HT-29 (cell line): ENCODE measurements at regions not wholly inside any gene's neighbourhood (a gene's known extent, or its start where the extent isn't known, plus 50 kb on each side); places are given as distances from the start of the nearest gene placed in this dataset.

Experiments
- DNase-seq: peaks from one replicate; pipeline ENCODE4 v3.0.0-alpha.2; 2015; ENCODE audit warnings: low spot score

DNA sequence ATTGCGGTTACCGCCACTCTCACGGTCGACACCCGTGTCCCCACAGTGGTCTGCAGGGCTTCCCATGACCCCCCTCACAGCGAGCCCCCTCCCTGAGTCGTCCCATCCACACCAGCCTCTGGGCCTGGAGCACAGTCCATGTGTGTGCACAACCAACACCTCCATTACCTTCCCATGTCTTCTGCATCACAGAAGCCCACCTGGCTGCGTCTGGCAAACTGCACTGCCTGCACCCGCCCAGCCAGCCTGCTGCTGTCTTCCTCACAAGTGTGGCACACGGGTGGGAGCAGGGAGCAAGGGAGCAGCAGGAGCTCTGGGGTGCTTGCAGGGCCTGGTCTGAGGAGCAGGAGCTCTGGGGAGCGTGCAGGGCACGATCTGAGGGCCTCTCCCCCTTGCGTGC, 415.3 kb upstream of the IRX4 start:
- no peak for DNase-seq

DNA sequence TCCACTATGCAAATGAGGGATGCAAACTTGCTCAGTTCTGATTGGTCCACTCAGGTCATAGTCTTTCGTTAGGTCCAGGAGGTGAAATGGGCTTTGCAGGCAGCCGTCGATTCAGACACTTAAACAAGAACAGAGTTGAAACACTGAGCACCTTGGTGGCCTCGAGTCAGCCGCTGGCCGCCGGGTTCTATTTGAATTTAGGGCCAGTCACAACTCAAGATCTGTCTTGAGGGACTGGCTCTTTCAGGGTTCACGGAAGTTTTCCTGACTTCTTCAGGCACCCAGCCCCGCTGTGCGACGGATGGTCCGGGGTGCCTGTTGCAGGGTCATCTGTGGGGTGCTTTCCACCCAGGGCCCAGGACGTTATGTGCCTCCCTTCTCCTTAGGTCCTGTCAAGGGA, 412.8 kb upstream of the IRX4 start:
- no peak for DNase-seq

DNA sequence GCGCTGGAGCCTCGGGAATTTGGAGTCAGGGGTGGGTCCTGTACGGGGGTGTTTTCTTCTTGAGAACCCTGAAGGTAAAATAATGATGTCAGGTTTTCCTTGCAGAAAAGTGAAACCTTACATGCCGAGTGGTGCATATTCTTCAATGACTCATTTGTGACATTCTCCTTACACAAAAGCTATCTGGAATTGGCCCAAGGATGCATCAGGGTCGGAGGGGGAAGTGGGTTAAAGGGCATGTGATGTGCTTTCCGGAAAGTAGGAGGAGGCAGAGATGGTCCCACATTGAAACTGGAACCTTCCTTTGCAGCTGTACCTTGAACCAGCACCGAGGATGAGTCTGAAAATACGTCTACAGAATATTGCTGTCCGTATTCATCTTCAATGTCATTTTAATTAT, 411.2 kb upstream of the IRX4 start:
- DNase-seq: no peak

DNA sequence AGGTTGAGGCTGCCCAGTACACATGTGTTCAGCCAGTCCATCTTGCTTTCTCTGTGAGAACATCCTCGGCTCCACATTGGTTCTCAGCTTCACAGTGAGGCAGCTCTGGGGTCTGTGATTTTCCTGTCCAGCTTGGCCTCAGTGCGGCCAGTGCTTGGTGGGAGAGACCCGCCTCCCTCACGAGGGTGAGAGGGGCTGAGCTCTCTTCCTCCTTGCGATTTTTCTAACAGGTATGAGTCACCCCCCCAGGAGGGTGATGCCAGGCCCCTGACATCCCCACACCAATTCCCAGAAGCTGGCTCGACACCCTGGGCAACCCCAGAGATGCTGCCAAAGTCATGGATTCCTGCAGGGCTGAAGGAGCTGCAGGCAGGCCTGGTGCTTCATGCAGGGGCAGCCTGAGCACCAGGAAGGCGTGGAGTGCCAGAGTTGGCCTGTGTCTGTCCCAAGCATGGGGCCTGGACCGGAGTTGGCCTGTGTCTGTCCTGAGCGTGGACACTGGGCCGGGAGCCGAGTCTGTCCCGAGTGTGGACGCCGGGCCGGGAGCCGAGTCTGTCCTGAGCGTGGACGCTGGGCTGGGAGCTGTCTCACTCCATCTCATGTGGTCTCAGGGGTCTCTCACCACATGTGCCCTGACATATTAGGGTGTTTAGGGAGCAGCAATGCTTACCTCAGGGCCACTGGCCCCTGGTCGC, 408.6 kb upstream of the IRX4 start:
- no peak for DNase-seq

DNA sequence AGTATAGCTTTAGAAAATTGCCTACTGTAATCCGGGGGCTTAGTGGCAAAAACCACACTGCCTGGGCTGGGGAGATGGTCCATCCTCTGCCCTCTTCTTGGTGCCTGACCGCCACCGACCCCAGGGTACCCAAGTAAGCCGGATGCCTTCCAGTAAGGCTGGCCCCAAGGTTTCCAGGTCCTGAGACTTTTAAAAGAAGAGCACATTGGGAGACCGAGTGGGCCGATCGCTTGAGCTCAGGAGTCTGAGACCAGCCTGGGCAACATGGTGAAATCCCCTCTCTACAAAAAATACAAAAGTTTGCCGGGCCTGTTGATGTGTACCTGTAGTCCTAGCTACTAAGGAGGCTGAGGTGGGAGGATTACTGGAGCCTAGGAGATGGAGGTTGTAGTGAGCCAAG, 406.7 kb upstream of the IRX4 start:
- no peak for DNase-seq

DNA sequence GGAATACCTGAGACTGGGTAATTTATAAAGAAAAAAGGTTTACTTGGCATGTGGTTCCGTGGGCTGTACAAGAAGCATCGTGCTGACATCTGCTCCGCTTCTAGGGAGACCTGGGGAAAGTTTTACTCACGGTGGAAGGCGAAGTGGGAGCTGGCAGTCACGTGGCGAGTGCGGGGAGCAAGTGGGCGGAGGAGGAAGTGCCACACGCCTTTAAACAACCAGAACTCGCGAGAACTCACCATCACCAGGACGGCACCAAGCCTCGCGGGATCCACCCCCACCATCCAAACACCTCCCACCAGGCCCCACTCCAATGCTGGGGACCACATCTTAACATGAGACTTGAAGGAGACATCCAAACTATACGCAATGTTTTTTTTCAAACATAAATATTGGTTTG, 406.2 kb upstream of the IRX4 start:
- DNase-seq: no peak

DNA sequence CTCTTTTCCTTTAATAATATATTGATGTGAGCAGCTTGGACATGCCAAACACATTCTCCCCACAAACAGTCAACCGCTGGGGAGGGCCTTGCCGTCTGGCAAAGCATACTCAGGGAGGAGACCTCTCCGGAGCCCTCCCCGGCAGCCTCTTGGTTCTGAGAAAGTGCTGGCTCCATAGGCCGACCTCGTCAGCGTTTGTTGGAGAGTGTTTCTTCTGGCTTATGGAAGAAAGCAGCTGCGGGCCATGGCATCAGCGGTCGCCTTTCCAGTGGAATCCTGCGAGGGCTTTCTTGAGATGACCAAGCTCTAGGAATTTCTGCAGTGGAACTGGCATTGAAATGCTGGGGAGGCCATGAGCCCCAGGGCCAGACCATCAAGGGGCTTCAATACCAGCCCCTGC, 405.7 kb upstream of the IRX4 start:
- DNase-seq: no peak

DNA sequence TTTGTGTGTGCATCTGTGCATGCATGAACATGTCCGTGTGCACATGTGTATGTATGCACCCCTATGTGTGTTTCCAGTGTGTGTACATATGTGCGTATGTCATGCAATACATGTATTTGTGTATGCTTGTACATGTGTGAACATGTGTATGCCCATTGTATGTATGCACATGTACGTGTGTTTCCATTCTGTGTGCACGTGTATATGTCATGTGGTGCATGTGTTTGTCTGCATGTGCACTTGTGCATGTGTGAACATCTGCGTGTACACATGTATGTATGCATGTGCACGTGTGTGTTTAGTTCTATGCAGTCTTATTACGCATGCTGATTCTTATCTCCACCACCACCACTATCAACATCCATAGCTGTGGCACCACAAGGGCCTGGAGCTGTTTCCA, 403.5 kb upstream of the IRX4 start:
- no peak for DNase-seq

DNA sequence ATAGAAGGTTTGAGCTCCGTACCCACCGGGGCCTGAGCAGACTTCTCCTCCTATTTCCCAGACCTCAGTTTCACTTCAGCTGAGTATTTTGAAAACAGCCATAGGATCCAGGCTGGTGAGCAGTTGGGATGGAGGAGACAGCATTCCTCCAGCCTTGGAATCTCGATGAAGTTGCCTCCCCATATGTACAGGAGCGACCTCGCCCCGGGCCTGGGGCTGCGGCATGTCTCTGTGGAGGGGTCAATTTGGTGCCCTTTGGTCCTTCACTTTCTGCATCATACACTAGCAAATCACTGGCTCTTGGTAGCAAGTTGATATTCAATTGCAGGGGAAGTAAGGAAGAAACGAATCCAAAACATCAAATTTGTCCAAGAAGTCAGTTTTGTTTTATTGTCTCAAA, 402.0 kb upstream of the IRX4 start:
- no peak for DNase-seq

DNA sequence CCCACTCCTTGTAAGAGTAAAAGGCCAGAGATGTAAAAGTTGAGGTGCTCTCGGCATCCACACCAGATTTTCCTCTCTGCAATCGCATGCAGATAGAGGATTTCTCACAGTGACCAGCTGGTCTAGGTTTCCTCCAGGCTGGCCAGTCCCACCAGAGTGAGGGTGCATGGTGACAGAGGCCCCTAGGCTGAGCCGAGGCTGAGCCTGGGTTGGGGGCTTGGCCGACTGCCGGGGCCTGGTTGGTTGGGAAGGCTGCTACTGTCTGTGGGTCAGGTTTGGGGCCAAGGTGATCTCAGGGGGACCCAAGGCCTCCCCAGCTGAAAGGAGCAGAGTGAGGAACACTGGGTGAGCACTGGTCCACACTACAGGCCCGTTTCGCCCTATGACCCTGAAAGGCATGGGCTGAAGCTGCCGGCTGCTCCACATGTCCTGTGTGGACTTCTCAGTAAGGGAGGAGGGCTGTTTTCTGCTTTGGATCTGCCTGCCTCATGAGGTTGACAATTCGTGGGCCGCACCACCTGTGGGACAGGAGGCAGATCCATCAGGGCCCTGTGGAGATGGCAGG, 400.8 kb upstream of the IRX4 start:
- DNase-seq: no peak

DNA sequence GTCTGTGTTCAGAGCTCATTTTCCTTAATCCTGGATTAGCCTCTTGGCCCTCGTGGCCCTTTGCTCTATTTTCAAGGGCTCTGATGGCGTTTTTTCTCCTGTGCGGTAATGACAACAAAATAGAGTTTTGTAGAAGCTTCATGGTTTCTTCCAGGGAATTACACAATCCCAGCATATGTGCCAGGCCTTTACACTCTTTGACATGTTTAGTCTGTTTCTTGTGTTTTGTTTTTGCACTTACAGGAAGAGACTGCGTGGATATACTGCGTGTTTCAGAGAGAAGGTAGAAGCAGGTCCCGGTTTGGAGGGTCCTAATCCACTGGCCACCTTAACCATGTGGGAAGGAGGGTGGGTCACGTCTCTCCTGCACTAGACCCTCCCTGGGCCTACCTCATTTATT, 400.2 kb upstream of the IRX4 start:
- DNase-seq: no peak

DNA sequence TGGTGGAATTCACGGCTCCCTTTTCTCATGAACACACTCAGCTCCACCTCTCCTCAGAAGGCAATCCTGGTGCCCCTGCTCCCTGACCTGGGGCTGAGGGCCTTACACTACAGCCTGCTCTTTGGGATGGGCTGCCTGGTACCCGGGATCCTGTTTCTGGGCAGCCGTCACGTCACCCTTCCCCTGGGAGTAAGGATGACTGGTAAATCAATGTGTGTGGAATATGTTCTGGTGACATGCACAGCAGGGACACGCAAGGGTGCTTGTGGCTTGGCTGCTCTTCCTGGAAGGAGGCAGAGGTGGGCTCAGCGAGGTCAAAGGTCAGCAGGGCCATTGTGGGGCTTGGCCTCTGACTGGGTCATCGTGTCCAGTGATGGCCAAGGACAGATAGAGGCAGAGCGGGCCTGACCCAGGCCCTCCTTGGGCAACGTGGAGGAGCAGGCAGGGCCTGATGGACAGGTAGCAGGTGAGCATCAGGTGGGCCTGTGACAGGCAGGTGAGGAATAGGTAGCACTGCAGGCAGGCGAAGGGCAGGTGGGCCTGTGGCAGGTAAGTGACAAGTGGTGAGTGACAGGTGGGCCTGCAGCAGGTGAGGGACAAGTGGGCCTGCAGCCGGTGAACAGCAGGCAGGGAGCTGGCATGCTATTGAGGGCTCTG, 399.4 kb upstream of the IRX4 start:
- no peak for DNase-seq

DNA sequence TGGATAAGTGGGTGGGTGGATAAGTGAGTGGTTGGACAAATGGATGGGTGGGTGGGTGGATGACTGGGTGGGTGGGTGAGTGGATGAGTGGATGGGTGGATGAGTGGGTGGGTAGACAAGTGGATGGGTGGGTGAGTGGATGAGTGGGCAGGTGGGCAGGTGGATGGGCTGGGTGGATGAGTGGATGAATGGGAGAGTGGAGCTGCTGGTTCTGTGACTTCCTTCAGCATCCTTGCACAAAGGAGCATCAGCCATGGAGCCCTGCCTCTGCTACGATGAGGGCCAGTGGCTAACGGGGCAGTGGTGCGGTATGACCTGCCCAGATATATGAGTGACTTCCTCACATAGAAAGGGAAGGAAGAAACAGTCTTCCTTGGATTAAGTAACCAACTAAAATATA, 398.7 kb upstream of the IRX4 start:
- DNase-seq: no peak

DNA sequence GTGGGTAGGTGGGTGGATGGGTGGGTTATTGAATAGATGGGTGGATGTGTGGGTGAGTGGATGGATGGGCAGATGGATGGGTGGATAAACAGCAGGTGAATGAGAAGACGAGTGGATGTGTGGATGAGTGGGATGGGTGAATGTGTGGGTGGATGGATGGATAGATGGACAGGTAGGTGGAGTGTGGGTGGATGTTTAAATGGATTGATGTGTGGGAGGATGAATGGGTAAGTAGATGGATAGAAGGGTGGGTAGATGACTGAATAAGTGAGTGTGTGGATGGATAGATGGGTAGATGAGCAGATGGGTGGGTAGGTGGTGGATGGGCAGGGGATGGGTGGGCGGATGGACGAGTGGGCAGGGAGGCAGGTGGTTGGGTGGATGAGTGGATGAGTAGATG, 397.6 kb upstream of the IRX4 start:
- no peak for DNase-seq

DNA sequence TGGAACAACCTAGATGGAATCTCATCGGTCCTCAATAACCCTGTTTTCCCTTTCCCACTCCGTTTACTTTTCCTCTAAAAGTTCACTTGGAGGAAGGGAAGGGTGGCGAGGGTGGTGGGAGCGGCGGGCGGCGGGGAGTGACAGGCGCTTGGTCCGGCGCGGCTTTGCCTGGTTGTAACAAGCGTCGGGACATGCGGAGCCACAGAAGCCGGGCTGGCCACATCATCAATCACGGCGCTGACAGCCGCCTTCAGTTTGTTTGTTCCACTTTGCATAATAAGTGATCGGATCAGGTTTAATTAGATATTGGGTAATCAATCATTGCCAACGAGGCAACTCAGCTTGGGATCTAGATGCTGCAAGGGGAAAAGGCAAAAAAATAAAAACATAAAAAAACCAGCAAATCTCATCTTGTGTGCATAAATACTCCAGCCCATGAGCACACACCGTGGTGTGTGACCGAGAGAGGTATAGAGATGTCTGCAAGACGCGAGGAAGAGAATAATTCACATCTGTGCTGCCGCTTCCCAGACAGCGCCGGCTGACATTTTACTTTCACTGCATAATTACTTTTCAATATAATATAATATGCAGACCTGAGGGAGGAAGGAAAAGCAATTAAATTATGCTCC, 396.2 kb upstream of the IRX4 start:
- no peak for DNase-seq

DNA sequence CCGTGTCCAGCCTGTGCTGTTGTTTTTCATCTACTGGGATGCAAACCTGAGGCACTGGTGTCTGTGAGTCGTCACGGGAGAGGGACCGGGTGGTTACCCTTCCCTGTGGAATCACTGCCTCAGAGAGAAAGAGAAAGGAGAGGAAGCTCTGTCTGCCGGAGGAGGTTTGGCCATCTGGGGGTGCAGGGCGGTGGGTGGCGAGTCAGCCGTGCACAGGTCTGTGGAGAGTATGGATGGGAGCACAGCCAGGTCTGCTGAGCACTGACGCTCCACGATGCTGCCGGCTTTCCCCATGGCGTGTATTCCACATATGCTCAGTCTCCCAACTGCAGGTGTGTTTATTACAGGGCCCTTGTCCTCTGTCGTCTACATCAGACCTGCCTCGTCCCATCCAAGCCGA, 395.2 kb upstream of the IRX4 start:
- no peak for DNase-seq

DNA sequence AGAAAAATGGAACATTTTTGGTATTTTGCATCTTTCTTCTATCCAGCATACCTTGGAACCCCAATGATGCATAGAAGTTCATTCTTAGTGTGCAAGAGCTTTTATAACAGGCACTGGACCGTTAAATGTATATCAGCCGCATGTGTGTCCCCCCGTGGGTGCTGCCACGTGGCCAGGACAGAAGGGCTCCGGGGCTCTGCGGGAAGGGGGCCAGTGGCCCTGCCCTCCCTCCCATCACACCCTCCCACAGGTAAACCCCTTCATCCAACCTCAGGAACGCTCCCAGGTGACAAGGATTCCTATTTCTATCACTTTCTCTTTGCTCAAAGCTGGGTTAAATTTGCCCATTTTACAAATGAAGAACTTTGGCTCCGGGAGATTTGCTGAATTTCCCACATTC, 393.4 kb upstream of the IRX4 start:
- DNase-seq: no peak

DNA sequence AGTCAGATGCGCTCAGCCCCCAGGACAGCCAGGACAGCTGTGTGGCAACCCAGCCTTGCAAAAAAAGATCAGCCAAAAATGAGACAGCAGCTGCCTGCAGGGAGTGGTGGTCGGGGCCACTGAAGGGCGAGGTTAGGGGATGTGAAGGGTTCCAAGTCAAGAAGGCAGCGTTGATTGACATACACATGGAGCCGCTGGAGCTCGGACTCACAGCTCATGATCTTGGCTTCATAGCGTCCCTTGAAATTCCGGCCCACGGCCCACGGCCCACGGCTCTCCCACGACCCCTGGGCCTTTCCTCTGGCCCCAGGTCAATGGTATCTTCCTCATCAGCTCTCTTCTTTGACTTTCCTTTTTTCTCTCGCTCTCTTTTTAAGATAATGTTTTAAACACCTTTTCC, 390.0 kb upstream of the IRX4 start:
- DNase-seq: no peak

DNA sequence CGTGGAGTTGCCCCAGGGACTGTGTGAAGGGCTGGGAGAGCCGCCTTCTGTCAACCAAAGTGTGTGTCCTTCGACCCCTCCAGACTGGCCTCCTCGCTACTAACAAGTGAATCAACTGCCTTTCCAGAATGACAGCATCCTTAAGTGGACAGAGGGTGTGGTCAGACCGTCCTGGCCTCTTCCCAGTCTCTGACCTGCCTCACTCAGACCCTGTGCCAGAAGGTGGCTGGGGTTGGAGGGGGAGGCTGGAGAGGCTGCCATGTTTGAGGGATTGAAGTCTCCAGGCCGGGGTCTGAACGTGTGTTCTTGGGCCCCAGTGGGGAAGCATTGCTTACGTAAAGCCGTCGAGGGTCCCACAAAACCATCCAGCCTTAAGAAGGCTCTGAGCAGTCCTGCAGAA, 389.3 kb upstream of the IRX4 start:
- DNase-seq: no peak

DNA sequence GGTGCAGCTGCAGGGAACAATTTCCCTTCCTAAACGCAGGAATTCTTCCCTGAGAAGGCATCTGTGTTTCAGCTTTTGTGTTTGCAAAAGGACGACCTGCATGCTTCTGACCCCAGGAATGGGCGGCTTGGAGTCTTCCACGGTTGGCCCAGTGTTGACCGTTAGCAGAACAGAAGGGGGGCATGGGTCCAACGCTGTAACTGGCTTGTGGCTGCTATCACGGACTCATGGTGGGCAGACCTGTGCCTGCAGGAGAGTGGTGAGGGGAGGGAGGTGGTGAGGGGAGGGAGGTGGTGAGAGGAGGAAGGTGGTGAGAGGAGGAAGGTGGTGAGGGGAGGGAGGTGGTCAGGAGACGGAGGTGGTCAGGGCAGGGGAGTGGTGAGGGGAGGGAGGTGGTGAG, 388.6 kb upstream of the IRX4 start:
- no peak for DNase-seq

DNA sequence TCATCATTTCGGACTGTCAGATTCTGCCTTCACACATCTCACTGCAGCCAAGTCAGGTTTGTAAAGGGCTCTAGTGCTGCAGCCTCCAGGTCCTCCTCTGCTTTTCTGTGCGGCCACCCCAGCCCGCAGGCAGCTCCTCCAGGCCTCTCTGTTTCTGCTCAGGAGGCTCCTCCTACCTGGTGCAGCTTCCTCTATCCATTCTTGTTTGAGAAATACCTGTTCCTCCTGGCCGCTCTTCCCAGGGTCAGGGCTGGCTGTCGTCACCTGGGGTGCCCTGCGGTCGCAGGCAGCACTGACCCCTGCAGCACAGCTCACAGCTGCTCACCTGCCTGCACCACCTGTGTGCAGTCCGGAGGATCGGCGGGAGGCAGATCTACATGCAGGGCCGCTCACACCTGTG, 387.7 kb upstream of the IRX4 start:
- DNase-seq: no peak

DNA sequence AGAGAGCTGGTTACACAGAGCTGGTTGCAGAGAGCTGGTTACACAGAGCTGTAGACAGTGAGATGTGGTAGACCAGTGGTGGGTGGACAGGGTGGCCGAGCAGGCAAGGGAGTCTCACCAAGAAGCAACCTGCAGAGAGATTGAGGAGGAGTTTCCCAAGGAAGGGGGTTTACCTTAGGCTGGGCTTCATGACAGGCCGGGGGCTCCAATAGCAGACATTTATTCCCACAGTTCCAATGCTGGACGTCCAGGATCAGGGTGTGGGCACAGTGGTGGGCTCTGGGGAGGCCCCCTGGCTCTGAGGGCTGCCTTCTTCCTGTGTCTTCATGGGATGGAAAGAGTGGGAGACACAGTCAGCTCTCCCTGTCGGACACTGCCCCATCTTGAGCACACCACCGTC, 386.9 kb upstream of the IRX4 start:
- DNase-seq: no peak

DNA sequence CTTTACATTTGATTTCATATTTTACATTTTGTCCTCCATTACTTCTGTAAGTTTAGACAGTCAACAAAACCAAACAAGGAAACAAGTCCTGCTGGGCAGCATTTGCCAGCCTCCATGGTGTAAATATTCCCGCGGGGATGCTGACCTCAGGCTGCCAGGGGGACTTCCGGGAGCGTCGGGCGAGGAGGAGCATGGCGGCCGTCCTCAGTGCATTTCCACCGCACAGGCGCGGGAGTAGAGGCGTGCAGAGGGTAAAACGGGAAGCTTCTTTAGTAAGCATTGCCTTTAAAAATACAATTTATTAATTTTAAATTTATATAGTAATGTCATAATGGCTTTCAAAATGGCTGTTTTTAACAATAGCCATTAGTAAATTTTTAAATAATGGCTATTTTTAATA, 385.3 kb upstream of the IRX4 start:
- no peak for DNase-seq
